C4-2B (cell line): ENCODE measurements at regions not wholly inside any gene's neighbourhood (a gene's known extent, or its start where the extent isn't known, plus 50 kb on each side); places are given as distances from the start of the nearest gene placed in this dataset.

ENCODE experiments used
- ZFX ChIP-seq: fragments of 450-650 bp; IDR thresholded peaks from 2 replicates; pipeline ENCODE4 v1.6.1; 2017
- TF ChIP-seq, protein P1 (sequence below): fragments of 450-650 bp; conservative IDR thresholded peaks from 2 replicates; pipeline ENCODE4 v1.5.1; 2017; ENCODE audit warnings: mild to moderate bottlenecking

DNA sequence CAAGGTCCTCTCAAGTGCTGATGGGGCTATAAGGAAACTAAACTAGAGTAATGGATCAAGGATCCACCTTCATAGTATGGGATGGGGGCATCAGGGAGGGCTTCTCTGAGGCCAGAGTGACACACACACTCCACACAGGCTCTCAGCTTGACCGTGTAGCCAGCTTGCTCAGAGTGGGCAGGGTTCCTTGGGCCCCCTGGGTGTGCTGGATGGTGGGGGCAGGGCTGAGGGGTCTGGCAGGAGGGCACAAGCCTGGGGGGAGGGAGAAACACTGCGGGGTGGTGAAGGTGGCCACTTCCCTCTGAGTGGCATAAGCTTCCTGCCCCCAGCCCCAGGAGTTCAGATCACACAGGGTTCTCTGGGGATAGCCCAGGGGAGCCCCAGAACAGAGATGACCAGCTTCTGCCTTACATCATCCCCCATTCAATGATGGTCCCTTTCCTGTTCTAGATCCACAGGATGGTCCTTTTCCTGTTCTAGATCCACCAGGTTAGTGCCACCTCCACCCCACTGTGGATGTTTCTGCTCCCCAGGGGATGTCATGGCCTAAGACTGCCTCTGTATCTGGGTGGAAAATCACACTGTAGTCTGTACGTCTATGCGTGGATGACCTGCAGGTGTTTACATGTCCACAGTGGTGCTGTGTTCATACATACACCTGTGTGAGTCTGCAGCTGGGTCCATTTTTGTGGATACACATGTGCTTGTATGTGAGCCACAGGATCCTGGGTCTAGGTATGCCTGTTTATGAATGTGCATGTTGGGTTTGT lies 525.0 kb downstream of the PTPRU start:
- TF ChIP-seq, protein P1, sequence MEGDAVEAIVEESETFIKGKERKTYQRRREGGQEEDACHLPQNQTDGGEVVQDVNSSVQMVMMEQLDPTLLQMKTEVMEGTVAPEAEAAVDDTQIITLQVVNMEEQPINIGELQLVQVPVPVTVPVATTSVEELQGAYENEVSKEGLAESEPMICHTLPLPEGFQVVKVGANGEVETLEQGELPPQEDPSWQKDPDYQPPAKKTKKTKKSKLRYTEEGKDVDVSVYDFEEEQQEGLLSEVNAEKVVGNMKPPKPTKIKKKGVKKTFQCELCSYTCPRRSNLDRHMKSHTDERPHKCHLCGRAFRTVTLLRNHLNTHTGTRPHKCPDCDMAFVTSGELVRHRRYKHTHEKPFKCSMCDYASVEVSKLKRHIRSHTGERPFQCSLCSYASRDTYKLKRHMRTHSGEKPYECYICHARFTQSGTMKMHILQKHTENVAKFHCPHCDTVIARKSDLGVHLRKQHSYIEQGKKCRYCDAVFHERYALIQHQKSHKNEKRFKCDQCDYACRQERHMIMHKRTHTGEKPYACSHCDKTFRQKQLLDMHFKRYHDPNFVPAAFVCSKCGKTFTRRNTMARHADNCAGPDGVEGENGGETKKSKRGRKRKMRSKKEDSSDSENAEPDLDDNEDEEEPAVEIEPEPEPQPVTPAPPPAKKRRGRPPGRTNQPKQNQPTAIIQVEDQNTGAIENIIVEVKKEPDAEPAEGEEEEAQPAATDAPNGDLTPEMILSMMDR, result no peak
- no peak for TF ChIP-seq ZFX
